Lung (tissue), 11 donors: ENCODE measurements at regions not wholly inside any gene's neighbourhood (a gene's known extent, or its start where the extent isn't known, plus 50 kb on each side); places are given as distances from the start of the nearest gene placed in this dataset.
"Not testable (repeated sequence)": the region's sequence is repeated elsewhere in the genome, so short reads cannot be mapped to it uniquely, and the experiment has no call there.

ENCODE experiments used
- ATAC-seq: fragments of 200-7000 bp; cut with Tn5 transposase; one replicate; pipeline ENCODE4 v1.9.1; 2020; ENCODE audit warnings: moderate number of reproducible peaks; ENCODE audit not compliant: insufficient read depth, low FRiP score
- DNase-seq, 3 donors: peaks; one replicate each; pipeline ENCODE4 v3.0.0-alpha.2; 2013 to 2017
- H3K27ac ChIP-seq, 2 donors: one replicate each; pipeline ENCODE4 v1.5.1; 2013; ENCODE audit warnings: mild to moderate bottlenecking in 2 of 2, moderate library complexity in 2 of 2, control low read depth in 1 of 2, inconsistent platforms in 1 of 2, low read depth in 1 of 2, low read length in 1 of 2
- H3K27me3 ChIP-seq, 3 donors: one replicate each; pipeline ENCODE4 v1.5.1; 2013; ENCODE audit warnings: low read length in 2 of 3; ENCODE audit not compliant: control insufficient read depth in 3 of 3, insufficient read depth in 3 of 3
- H3K36me3 ChIP-seq, 4 donors: one replicate each; pipeline ENCODE4 v1.5.1; 2013; ENCODE audit warnings: low read length in 4 of 4, mild to moderate bottlenecking in 1 of 4, moderate library complexity in 1 of 4; ENCODE audit not compliant: control insufficient read depth in 4 of 4, insufficient read depth in 4 of 4
- H3K4me1 ChIP-seq, 5 donors: one replicate each; pipeline ENCODE4 v1.5.1; 2013; ENCODE audit warnings: low read length in 5 of 5, mild to moderate bottlenecking in 2 of 5, moderate library complexity in 1 of 5; ENCODE audit not compliant: control insufficient read depth in 5 of 5, insufficient read depth in 5 of 5
- H3K4me3 ChIP-seq: one replicate; pipeline ENCODE4 v1.5.1; 2013; ENCODE audit warnings: mild to moderate bottlenecking, control low read depth, moderate library complexity
- H3K9ac ChIP-seq, 2 donors: one replicate each; pipeline ENCODE4 v1.5.1; 2013; ENCODE audit warnings: low read length in 2 of 2, control low read depth in 1 of 2; ENCODE audit not compliant: insufficient read depth in 1 of 2
- H3K9me3 ChIP-seq, 4 donors: one replicate each; pipeline ENCODE4 v1.5.1; 2013; ENCODE audit warnings: low read length in 3 of 4, mild to moderate bottlenecking in 1 of 4, moderate library complexity in 1 of 4; ENCODE audit not compliant: control insufficient read depth in 4 of 4, insufficient read depth in 3 of 4
- CTCF ChIP-seq: IDR thresholded peaks from 2 replicates; pipeline ENCODE4 v1.5.1; 2012; ENCODE audit warnings: mild to moderate bottlenecking; ENCODE audit errors: control extremely low read depth, extremely low read depth
- WGBS, 2 donors: extraction: QIAGEN DNeasy Blood & Tissue Kit; methylation state at CpG; one replicate each; pipeline ENCODE4 v1.1.7; 2013; 5-methylcytosine and 5-hydroxymethylcytosine counted together
- donor health status: control.
- donor health status: control.
- donor health status: Bipolar disorder and iron deficiency.
- donor health status: healthy.
- donor health status: DM: yes; HTN: yes; CAD: no.

DNA sequence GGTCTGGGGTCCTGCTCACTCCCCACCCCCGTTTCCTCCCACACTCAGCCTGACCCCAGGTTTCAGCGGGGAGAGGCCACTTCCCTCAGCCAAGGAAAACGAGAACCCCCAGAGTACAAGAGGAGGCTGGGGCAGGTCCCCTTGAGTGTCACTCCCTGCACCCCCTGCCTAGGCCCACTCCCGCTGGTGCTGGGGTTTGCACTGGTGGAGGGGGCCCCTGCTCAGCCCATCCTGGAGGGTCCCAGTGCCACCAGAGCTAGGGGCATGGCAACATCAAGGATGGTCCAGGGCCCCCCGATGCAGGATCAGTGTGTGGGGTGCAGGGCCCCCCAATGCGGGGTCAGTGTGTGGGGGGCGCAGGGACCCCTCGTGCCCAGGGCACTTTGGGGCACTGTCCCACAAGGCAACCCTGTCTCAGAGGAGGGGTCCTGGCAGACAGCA is 70.5 kb upstream of the KCTD7 start:
- ATAC-seq (no peak), DNase-seq (no peak)
- TF ChIP-seq CTCF: no peak

GRCh38 chr7:66558660-66559465 is 69.8 kb upstream of the KCTD7 start:
- WGBS, 2 donors: 80 to 86% methylated on average over 17 of the region's 17 CpGs
- Histone ChIP-seq H3K4me1 (peaks cover 0 to 4% (median 0%) of the 10 kb centered on the region in 5 donors), H3K9me3 (no peaks in the 10 kb centered on the region), H3K27ac (no peak overlapping the region), H3K27me3 (no peaks in the 10 kb centered on the region), H3K9ac (no peak overlapping the region), H3K36me3 (peaks cover 0 to 31% (median 10%) of the 10 kb centered on the region in 4 donors), H3K4me3 (no peak overlapping the region)
- ATAC-seq (no peak), DNase-seq (no peak)
- TF ChIP-seq CTCF: no peak

More for the DNA sequence above, 70.5 kb upstream of the KCTD7 start:
- Histone ChIP-seq H3K4me1 (peaks cover 0 to 4% (median 0%) of the 10 kb centered on the region in 5 donors), H3K27me3 (no peaks in the 10 kb centered on the region), H3K9ac (no peak overlapping the region), H3K9me3 (no peaks in the 10 kb centered on the region), H3K36me3 (peaks cover 3 to 31% (median 9%) of the 10 kb centered on the region in 4 donors), H3K27ac (no peak overlapping the region), H3K4me3 (no peak overlapping the region)
- WGBS, 2 donors: 82 to 85% methylated on average over 8 of the region's 8 CpGs

GRCh38 chr7:66564045-66564444 is 64.6 kb upstream of the KCTD7 start:
- Histone ChIP-seq H3K27ac (no peak overlapping the region), H3K4me1 (no peaks in the 10 kb centered on the region), H3K27me3 (no peaks in the 10 kb centered on the region), H3K4me3 (no peak overlapping the region), H3K36me3 (peaks cover 0 to 11% (median 4%) of the 10 kb centered on the region in 4 donors), H3K9me3 (no peaks in the 10 kb centered on the region), H3K9ac (no peak overlapping the region)
- DNase-seq (no peak), ATAC-seq (no peak)
- TF ChIP-seq CTCF: no peak
- 96 to 99% methylated on average over 7 of the region's 7 CpGs for WGBS, 2 donors

GRCh38 chr7:66570179-66570578 is 58.5 kb upstream of the KCTD7 start:
- H3K4me3 ChIP-seq, H3K9me3 ChIP-seq, ATAC-seq, DNase-seq, H3K27ac ChIP-seq, H3K4me1 ChIP-seq, H3K9ac ChIP-seq, H3K27me3 ChIP-seq: not testable (repeated sequence)
- peaks cover 3 to 19% (median 18%) of the 10 kb centered on the region in 4 donors for H3K36me3 ChIP-seq
- 63 to 86% methylated on average over 1 of the region's 1 CpG for WGBS, 2 donors
